Tibial nerve (tissue), 4 donors: ENCODE measurements at regions not wholly inside any gene's neighbourhood (a gene's known extent, or its start where the extent isn't known, plus 50 kb on each side); places are given as distances from the start of the nearest gene placed in this dataset.

Experiments used
- CTCF ChIP-seq, 5 experiments: fragments of 200-600 bp in 3 of 5; fragments of 450-650 bp in 2 of 5; sonication (generic) in 3 of 5; IDR thresholded peaks; one replicate each; pipeline ENCODE4 v1.5.1; 2016 to 2019; ENCODE audit warnings: antibody characterized with exemption in 5 of 5, mild to moderate bottlenecking in 3 of 5, moderate library complexity in 2 of 5
- EP300 ChIP-seq, 2 donors: sonication (generic); formaldehyde crosslinking; IDR thresholded peaks; one replicate each; pipeline ENCODE4 v1.6.1; 2017; ENCODE audit warnings: antibody characterized with exemption in 2 of 2, mild to moderate bottlenecking in 1 of 2
- POLR2A ChIP-seq, 2 donors: fragments of 450-650 bp; IDR thresholded peaks; one replicate each; pipeline ENCODE4 v1.6.1; 2017; ENCODE audit warnings: antibody characterized with exemption in 2 of 2, mild to moderate bottlenecking in 2 of 2, moderate library complexity in 2 of 2

- no peak for TF ChIP-seq CTCF (IDR thresholded peaks at IDR 0.05)
- TF ChIP-seq POLR2A (IDR thresholded peaks at IDR 0.05), result no peak
- TF ChIP-seq EP300 (IDR thresholded peaks at IDR 0.05), result no peak
Measured at GRCh38 chr2:117086174-117086942, 728.1 kb upstream of the DDX18 start.
